Prostate gland (tissue), 2 donors: ENCODE measurements at regions not wholly inside any gene's neighbourhood (a gene's known extent, or its start where the extent isn't known, plus 50 kb on each side); places are given as distances from the start of the nearest gene placed in this dataset.

Source experiments
- DNase-seq: peaks from one replicate; pipeline ENCODE4 v3.0.0-alpha.2; 2019; ENCODE audit warnings: low spot score
- H3K27ac ChIP-seq, 2 donors: fragments of 200-600 bp; sonication (generic); 2 replicates each; pipeline ENCODE4 v1.5.1; 2017 to 2019
- H3K27me3 ChIP-seq: fragments of 200-600 bp; sonication (generic); replicated peaks from 2 replicates; pipeline ENCODE4 v1.5.1; 2019; ENCODE audit not compliant: insufficient read depth
- H3K36me3 ChIP-seq, 2 donors: fragments of 200-600 bp; sonication (generic); 1 replicate in 1 of 2; 2 replicates in 1 of 2; pipeline versions ENCODE4 v1.5.1 to v1.8.1; 2017 to 2019
- H3K4me1 ChIP-seq: fragments of 200-600 bp; sonication (generic); replicated peaks from 2 replicates; pipeline ENCODE4 v1.5.1; 2019
- H3K4me3 ChIP-seq, 2 donors: fragments of 200-600 bp; sonication (generic); 2 replicates each; pipeline ENCODE4 v1.5.1; 2017 to 2019
- H3K9me3 ChIP-seq: fragments of 200-600 bp; sonication (generic); 2 replicates; pipeline ENCODE4 v1.5.1; 2017
- CTCF ChIP-seq, 4 experiments: fragments of 200-600 bp in 2 of 4; fragments of 450-650 bp in 2 of 4; sonication (generic) in 2 of 4; IDR thresholded peaks; 1 replicate in 3 of 4; 2 replicates in 1 of 4; pipeline ENCODE4 v1.5.1; 2016 to 2019; ENCODE audit warnings: antibody characterized with exemption in 4 of 4, mild to moderate bottlenecking in 2 of 4, moderate library complexity in 2 of 4
- POLR2A ChIP-seq: fragments of 450-650 bp; IDR thresholded peaks from one replicate; pipeline ENCODE4 v1.6.1; 2016; ENCODE audit warnings: antibody characterized with exemption, mild to moderate bottlenecking
- POLR2AphosphoS5 ChIP-seq: sonication (generic); formaldehyde crosslinking; IDR thresholded peaks from one replicate; pipeline ENCODE4 v1.6.1; 2017; ENCODE audit warnings: antibody characterized with exemption
- WGBS: methylation state at CpG from one replicate; pipeline ENCODE4 v1.1.5; 2018; 5-methylcytosine and 5-hydroxymethylcytosine counted together
- intact Hi-C: fragments of 100-400 bp; cut with DNase I; formaldehyde crosslinking; loops from one replicate; pipeline ENCODE4 v1.14.2; 2022

- 78% methylated on average over 1 of the region's 1 CpG for WGBS
- Histone ChIP-seq H3K27me3 (no peaks in the 10 kb centered on the region), H3K36me3 (no peaks in the 10 kb centered on the region), H3K4me1 (no peaks in the 10 kb centered on the region), H3K4me3 (no peak overlapping the region), H3K9me3 (no peaks in the 10 kb centered on the region), H3K27ac (no peak overlapping the region)
- intact Hi-C loops = no loop called here
- TF ChIP-seq CTCF (IDR thresholded peaks at IDR 0.05) = no peak
- no peak for TF ChIP-seq POLR2A
- TF ChIP-seq POLR2AphosphoS5 = no peak
- no peak for DNase-seq
Observed at GRCh38 chr3:104575634-104576033, 791.1 kb upstream of the ALCAM start.

- WGBS = 90% methylated on average over 3 of the region's 3 CpGs
- intact Hi-C loops = no loop called here
- no peaks in the 10 kb centered on the region for H3K9me3 ChIP-seq
- no peak overlapping the region for H3K4me3 ChIP-seq
- no peaks in the 10 kb centered on the region for H3K27me3 ChIP-seq
- no peak overlapping the region for H3K27ac ChIP-seq
- no peaks in the 10 kb centered on the region for H3K36me3 ChIP-seq
- TF ChIP-seq POLR2A (no peak), CTCF (IDR thresholded peaks at IDR 0.05) (no peak), POLR2AphosphoS5 (no peak)
- no peak for DNase-seq
- no peaks in the 10 kb centered on the region for H3K4me1 ChIP-seq
Observed at GRCh38 chr3:104578558-104578957, 788.2 kb upstream of the ALCAM start.

GRCh38 chr3:104582092-104582491 lies 784.6 kb upstream of the ALCAM start:
- intact Hi-C loops = no loop called here
- H3K27ac ChIP-seq = no peak overlapping the region

GRCh38 chr3:104584682-104585081 lies 782.0 kb upstream of the ALCAM start:
- no peak overlapping the region for H3K4me3 ChIP-seq
- TF ChIP-seq CTCF (IDR thresholded peaks at IDR 0.05) (no peak), POLR2AphosphoS5 (no peak), POLR2A (no peak)
- intact Hi-C loops = no loop called here
- H3K27ac ChIP-seq = no peak overlapping the region
- H3K4me1 ChIP-seq = no peaks in the 10 kb centered on the region
- H3K27me3 ChIP-seq = no peaks in the 10 kb centered on the region
- no peaks in the 10 kb centered on the region for H3K9me3 ChIP-seq
- DNase-seq = no peak
- 61% methylated on average over 5 of the region's 5 CpGs for WGBS
- H3K36me3 ChIP-seq = no peaks in the 10 kb centered on the region

More at GRCh38 chr3:104582092-104582491, 784.6 kb upstream of the ALCAM start:
- Histone ChIP-seq H3K4me1 (no peaks in the 10 kb centered on the region), H3K36me3 (no peaks in the 10 kb centered on the region), H3K27me3 (no peaks in the 10 kb centered on the region), H3K4me3 (no peak overlapping the region), H3K9me3 (no peaks in the 10 kb centered on the region)
- TF ChIP-seq POLR2A (no peak), CTCF (IDR thresholded peaks at IDR 0.05) (no peak), POLR2AphosphoS5 (no peak)
- DNase-seq = no peak

- no peak for TF ChIP-seq POLR2A
- TF ChIP-seq POLR2AphosphoS5 = no peak
- no peak for TF ChIP-seq CTCF (IDR thresholded peaks at IDR 0.05)
- DNase-seq = no peak
- intact Hi-C loops = no loop called here
Observed at GRCh38 chr3:104586344-104586743, 780.4 kb upstream of the ALCAM start.

More at GRCh38 chr3:104586344-104586743, 780.4 kb upstream of the ALCAM start:
- no peak overlapping the region for H3K27ac ChIP-seq
- no peak overlapping the region for H3K4me3 ChIP-seq
- H3K36me3 ChIP-seq = no peaks in the 10 kb centered on the region
- H3K4me1 ChIP-seq = no peaks in the 10 kb centered on the region
- H3K9me3 ChIP-seq = no peaks in the 10 kb centered on the region
- no peaks in the 10 kb centered on the region for H3K27me3 ChIP-seq
